HG03066 (cell line): ENCODE measurements at regions not wholly inside any gene's neighbourhood (a gene's known extent, or its start where the extent isn't known, plus 50 kb on each side); places are given as distances from the start of the nearest gene placed in this dataset.

ENCODE experiments used
- ATAC-seq: cut with Tn5 transposase; IDR thresholded peaks from one replicate; pipeline ENCODE4 v1.9.1; 2021; ENCODE audit warnings: low read depth; ENCODE audit not compliant: unreplicated experiment

- no peak for ATAC-seq
Observed at GRCh38 chr1:55423376-55423775, 208.2 kb upstream of the USP24 start.

DNA sequence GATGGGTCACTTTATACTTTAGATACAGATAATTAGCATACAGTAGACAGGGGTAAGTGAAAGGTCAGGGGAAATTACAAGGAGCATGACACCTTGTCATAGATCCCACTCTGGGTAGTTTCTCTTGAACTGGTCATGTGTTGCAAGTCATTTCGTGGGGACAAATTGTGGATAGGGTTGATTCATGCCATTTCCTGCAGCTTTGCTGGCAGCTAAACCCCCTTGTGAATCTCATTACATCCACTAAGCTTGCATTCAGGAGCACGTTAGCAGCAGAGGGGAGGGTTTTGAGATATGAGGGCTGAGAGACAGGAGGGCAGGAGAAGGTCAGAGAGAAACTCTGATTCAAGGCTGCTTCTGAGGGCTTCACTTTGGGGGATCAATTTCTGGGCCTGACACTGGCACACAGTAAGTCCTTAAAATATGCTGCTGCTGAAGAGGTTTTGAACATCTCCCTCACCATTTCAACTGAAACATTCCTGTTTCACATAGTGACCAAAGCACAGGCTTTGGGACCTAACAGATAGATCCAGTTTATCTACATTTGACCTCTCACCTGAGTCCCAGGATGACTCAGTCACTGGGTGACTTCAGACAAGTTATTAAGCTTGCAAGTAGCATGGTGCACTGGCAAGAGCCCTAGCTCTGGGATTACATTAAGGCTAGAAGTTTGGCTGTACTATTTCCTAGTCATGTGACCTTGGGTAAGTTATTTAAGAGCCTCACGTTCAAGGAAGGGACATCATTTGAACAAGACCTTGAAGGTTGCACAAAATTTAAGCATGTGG lies 206.0 kb upstream of the USP24 start:
- ATAC-seq, result no peak

DNA sequence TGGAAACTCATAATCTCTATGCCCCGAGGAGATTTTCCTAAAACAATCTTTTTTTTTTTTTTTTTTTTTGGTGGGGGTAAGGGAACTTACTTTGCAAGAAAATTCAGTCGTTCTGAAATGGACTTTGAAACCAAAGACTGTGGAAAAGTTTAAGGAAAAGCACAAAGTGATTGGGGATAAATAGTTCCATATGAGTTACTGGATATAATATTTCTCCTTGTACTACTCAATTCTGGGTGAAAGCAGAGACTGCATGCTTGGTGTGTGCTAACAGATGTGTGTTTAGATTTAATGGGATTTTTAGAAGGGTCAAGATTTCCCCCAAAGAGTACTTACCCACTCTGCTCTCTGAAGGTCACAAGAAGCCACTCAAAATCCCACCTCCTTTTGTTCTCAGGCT lies 204.9 kb upstream of the USP24 start:
- no peak for ATAC-seq

DNA sequence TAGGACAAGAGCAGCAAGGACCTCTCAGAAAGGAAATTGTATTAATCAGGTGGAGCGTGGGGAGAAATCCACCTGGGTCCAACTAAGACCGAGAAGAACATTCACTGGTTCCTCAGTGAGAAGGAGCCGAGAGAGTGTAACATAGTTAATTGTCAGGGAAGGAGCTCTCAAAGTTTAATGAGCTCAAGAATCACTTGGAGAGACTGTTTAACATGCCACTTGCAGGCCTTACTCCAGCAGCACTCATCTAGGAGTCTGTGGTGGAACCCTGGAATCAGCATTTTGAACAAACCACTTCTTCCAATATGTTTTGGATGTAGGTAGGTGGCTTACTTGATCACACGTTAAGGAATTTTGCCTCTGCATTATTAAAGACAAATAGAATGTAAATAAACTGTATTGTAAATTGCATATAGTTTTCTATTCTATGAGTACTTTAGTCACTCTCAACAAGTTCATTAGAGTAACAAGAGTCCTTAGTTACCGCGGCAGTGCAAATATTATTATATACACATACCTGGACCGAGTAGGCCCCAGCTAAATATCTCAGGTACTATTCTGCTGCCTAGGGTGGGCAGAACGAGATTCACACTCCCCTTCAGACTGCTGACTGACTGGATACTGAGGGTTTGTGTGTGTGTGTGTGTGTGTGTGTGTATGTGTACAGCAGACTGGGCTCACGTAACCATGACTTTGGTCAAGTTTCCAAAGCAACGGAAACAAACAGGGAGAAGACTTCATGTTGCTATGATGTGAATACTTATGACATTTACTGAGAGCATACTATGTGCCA lies 203.2 kb upstream of the USP24 start:
- ATAC-seq, result no peak

DNA sequence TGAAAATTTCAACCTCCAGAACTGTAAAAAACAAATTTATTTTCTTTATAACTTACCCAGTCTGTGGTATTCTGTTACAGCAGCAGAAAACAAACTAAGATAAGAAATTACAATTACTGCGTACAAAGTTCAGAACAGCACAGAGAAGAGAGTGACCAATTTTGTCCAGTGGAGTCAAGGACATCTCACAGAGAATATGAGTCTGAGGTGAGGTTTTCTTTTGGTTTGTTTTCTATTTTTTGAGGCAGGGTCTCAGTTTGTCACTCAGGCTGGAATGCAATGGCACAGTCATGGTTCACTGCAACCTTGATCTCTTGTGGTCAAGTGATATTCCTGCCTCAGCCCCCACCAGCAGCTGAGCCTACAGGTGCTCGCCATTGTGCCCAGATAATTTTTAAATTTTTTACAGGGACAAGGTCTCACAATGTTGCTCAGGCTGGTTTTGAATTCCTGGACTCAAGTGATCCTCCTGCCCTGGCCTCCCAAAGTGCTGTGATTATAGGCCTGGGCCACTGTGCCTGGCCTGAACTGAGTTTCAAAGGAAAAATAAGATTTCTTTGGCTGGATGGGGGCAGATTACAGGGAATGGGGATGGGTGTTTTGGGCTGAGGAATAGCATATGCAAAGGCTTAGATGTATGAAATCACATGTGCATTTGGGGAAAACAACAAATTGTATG lies 201.1 kb upstream of the USP24 start:
- no peak for ATAC-seq

DNA sequence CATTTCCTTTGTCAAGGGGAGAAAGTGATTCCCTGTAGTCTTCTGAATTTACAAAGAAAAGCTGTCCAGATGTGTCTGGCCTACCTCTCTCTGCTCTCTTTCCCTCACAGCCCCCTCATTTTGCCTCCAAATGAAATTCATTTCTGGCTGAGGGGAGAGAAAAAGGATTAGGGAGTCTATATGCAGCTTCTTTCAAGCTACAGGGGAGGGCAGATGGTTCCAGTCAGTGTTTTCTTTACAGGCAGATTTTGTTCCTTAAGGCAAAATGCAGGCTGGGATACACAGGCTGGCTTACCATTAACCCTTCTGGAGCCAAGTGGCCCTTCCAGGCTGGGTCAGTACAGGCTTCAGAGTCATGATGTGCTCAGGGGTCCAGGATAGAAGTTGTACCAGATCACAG lies 198.1 kb upstream of the USP24 start:
- ATAC-seq, result no peak

DNA sequence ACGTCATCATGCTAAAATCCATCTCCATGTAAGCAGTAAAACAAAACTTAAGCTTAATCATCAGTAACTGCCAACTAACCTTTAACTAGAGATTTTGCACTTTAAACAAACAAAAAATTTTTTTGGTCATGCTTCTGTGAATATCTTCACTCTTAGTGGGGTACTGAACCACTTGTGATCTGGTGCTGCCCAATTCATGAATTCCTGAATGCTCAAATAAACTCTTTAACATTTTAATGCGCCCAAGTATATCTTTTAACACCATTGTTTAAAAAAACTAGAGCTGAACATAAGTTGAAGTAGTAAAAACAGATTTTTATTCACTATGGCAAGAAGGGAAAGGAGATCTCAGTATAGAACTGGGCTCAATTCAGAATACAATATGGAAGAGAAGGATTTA lies 196.9 kb upstream of the USP24 start:
- ATAC-seq, result no peak

GRCh38 chr1:55402671-55403464 lies 187.7 kb upstream of the USP24 start:
- ATAC-seq, result no peak

GRCh38 chr1:55402142-55402541 lies 187.0 kb upstream of the USP24 start:
- ATAC-seq, result no peak

- no peak for ATAC-seq
Observed at GRCh38 chr1:55400508-55400907, 185.3 kb upstream of the USP24 start.

DNA sequence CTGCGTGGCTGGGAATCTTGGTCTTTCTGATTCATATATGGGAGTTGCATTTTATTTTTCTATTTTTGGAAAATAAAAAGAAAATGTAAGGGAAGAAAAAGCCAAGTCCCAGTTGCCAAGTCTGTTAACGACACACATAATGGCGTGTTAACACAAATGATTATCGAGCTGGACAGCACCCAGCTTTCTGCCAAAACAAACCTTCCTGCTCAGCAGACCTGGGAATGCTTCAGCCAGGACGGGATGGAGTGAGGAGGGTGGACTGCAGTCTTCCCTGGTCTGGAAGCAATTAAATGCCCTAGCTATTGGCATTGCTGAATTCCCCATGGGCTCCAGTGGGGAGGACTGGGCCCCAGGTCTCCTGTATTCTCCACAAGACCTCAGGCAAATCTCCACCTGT lies 184.2 kb upstream of the USP24 start:
- no peak for ATAC-seq

DNA sequence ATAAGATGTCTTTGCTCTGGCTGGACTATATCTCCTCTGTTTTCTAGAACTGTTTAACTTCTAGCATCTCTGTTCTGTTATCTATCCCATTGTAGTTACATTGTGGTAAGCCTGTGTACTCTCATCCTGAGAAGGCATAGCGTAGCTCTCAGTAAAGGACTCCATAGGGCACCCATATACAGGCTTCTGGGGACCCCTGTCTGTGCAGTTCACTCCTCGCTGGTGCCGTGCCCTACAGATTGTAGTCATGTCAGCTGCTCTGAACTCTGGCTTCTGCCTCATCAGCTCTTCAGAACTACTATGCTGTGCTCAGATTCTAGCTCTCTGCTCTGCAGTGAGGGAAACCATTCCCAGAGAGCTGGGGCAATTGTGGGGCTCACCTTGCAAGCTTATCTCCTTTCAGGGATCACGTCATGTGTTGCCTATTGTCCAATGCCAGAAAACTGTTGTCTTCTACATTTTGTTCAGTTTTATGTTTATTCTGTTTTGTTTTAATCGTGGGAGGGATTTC lies 181.3 kb upstream of the USP24 start:
- ATAC-seq, result no peak

DNA sequence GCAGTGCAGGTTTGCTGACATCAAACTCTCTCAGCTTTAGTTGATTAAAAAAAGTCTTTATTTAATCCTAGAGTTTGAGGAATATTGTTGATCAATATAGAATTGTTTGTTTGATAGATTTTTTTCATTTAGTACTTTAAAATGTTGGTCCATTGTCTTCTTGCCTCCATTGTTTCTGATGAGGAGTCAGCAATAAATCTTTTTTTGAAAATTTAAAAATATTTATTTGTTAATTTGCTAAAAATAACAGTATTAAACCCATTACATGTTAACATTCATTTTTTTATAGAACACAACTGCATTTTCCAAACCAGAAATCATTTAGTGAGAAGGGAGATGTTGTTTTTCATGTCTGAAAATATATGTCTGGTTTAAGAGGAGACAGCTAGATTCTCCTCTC lies 173.8 kb upstream of the USP24 start:
- no peak for ATAC-seq

DNA sequence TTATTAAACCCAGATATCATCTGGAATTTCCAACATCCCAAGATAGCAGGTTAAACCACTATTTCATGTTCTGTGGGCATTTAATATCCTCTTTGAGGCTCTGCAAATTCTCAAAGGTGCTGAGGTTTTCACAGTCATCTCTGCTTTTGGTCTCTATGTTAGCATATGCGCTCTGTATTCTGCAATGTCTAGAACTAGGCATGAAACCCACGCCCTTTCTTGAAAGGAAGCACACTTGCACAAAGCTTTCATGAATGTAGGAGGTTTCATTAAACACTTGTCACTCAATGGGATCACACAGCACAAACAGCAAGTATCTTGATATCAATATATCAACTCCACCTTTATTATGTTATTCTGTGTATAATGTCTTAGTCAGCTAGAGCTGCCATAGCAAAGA lies 172.0 kb upstream of the USP24 start:
- no peak for ATAC-seq

DNA sequence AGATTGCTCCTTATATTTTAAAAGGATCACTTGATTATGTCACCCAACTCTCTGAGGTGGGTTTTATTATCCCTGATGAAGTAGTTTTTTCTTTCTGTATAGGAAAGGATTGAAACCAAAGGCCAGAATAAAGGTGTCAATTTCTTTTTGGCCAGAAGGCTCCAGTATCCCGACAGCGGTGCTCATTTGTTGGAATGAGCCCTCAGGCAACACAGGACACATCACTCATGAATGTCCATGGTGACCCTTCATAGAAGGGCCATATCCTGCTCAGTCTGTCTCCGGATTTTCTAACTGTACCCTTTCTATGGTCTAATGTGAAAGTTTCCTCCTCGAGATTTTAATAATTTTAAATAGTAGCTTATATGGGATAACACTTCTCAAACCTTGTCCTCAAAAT lies 171.3 kb upstream of the USP24 start:
- ATAC-seq, result no peak

DNA sequence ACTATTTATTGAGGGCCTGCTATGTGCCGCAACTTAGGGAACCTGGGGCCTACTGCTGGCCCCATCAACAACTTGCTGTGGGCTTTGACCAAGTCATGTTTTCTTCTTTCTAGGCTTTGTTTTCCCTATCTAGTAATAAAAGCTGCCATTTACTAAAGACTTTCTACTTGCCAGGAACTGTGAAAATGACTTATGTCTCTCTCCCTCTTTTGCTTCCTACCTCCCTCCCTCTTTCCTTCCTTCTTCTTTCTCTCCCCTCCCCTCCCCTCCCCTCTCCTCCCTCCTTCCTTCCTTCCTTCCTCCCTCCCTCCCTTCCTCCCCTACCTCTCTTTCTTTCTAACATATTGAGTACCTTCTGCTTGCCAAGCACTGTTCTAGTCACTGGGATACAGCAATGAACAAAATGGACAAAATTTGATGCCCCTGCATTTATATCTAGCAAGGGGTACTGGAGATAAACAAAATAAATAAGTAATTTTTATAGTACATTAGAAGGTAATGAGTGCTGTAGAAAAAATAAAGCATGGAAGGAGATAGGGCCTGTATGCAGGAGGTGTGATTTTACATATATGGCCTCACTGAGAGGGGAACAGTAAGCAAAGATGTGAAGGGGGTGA lies 170.3 kb upstream of the USP24 start:
- no peak for ATAC-seq

DNA sequence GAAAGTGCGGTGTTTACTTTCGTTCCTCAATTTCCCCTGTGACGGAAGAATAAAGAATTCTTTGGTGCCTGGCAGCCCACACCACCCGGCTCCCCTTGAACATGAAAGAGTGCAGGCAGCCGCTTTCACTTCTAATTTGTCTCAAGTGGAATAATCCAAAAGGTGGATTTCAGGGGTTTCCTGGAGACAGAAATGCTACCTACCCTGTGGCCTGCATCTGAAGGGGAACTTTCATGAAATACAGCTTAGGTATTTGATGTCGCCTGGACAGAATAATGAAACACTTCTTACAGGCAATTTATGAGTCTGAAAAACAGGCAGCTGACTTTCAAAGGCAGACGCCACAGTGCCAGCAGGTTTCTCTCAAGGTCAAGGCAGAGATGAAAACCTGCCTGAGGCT lies 169.5 kb upstream of the USP24 start:
- no peak for ATAC-seq

DNA sequence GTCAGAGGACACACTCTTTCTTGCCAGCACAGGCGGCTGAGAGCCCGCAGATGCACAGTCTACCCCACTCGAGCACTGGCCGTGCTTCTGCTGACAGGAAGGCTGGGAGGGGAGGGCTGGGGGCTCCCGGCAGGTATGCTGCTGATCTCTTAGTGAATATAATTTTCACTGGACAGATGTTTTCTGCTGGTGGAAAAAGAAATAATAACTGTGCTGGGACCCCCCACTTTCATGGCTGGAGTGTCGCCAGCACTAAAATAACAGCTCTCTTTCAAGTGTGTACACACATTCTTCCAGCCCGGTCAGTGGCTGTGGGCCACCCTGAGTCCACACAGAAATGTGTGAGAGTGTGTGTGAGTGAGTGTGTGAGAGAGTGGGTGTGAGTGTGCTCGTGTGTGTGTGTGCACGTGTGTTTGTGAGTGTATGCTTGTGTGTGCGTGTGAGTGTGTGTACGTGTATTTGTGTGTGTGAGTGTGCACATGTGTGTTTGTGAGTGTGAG lies 167.7 kb upstream of the USP24 start:
- no peak for ATAC-seq

DNA sequence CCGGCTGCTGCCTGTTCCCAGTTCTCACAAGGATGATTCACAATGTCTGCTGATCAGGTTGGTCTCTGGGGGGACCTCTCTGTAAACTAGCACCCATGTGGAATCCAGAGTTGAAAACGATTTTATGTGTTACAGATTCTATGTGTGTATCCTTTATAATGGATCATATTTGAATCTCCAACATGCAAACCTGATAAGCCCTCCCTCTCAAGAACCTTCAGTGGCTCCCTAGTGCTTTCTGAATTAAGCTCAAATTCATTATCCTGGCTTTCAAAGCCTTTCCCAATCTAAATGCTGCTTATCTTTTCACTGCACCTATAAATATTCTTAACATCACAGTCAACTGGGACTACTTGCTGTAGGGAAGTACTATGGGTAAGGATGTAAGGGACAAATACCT lies 166.8 kb upstream of the USP24 start:
- ATAC-seq, result no peak

DNA sequence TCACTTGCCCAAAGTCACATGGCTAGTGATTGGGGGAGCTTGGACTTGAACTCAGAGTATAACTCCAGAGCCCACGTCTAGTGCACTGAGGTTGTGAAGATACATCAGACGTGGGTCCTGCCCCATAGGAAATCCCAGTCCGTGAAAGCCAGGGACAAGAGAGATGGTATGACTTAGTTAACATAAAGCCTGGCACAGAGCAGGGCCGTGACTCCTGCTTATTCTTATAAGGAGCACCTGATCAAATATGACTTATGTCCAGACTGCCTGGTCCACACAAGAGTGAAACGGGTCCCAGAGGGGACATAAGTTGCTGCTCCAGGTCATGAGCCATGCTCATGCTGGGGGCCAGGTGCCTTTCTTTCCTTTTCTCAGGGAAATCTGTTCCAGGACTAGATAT lies 166.3 kb upstream of the USP24 start:
- ATAC-seq, result no peak
